ENCODE measurements at regions not wholly inside any gene's neighbourhood (a gene's known extent, or its start where the extent isn't known, plus 50 kb on each side); places are given as distances from the start of the nearest gene placed in this dataset.

DNA sequence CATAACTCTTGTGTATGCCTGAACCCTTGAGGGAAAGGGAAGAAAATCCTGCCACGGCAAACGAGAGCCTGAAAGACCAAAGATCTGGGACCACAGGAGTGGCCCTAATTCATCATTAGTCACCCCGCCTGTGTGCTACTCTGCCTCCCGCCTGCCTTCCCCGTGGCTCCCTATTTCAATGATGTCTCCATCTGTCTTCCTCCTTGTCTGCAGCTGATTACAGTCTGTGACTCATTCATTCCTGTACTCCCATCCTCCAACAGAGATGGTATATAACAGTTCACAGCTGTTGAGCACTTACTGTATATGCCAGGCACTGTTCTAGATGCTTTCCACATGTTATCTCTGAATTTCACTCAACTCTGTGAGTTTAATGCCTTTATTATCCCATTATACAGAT lies 96.6 kb downstream of the SEC16B start:
- TF ChIP-seq POLR2A (IDR thresholded peaks at IDR 0.05), result no peak
- TF ChIP-seq, protein P1, sequence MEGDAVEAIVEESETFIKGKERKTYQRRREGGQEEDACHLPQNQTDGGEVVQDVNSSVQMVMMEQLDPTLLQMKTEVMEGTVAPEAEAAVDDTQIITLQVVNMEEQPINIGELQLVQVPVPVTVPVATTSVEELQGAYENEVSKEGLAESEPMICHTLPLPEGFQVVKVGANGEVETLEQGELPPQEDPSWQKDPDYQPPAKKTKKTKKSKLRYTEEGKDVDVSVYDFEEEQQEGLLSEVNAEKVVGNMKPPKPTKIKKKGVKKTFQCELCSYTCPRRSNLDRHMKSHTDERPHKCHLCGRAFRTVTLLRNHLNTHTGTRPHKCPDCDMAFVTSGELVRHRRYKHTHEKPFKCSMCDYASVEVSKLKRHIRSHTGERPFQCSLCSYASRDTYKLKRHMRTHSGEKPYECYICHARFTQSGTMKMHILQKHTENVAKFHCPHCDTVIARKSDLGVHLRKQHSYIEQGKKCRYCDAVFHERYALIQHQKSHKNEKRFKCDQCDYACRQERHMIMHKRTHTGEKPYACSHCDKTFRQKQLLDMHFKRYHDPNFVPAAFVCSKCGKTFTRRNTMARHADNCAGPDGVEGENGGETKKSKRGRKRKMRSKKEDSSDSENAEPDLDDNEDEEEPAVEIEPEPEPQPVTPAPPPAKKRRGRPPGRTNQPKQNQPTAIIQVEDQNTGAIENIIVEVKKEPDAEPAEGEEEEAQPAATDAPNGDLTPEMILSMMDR (IDR thresholded peaks at IDR 0.05), result no peak
